ENCODE measurements at regions not wholly inside any gene's neighbourhood (a gene's known extent, or its start where the extent isn't known, plus 50 kb on each side); places are given as distances from the start of the nearest gene placed in this dataset.

GRCh38 chr22:35170716-35171697 is 86.3 kb upstream of the HMGXB4 start:
- Histone ChIP-seq H3K23ac (ENCODE audit: insufficient read length, low read depth, low read length) (no peak overlapping the region), H3K27me3 (ENCODE audit: insufficient read depth, low read length) (no peaks in the 10 kb centered on the region), H2BK20ac (ENCODE audit: low read depth, low read length, poor library complexity, severe bottlenecking) (no peak overlapping the region), H3K4ac (ENCODE audit: low read depth, low read length) (no peak overlapping the region), H2BK5ac (ENCODE audit: insufficient read length, low read length) (no peak overlapping the region), H3K79me2 (ENCODE audit: insufficient read depth, low read length) (no peaks in the 10 kb centered on the region), H4K5ac (ENCODE audit: insufficient read length, low read depth, low read length) (no peak overlapping the region), H4K8ac (replicated peaks; ENCODE audit: insufficient read length, low read depth, low read length) (no peak overlapping the region), H2BK15ac (ENCODE audit: low read depth, low read length) (no peak overlapping the region), H3K23me2 (ENCODE audit: insufficient read length, low read depth, low read length, poor library complexity, severe bottlenecking) (no peaks in the 10 kb centered on the region), H3K18ac (ENCODE audit: insufficient read length, low read depth, low read length) (no peak overlapping the region), H3K14ac (ENCODE audit: insufficient read depth, low read length) (no peak overlapping the region), H3K4me2 (ENCODE audit: insufficient read depth, insufficient read length, low read length) (no peak overlapping the region), H3K9ac (ENCODE audit: extremely low read depth, insufficient read length, low read length) (no peak overlapping the region), H3K9me3 (ENCODE audit: control insufficient read depth, low read depth, low read length) (no peaks in the 10 kb centered on the region), H2AK5ac (ENCODE audit: insufficient read length, low read length) (no peak overlapping the region), H3K4me1 (ENCODE audit: insufficient read depth, low read length) (no peaks in the 10 kb centered on the region; the same call in 1 of the 2 replicates), H2BK120ac (ENCODE audit: low read depth, low read length, poor library complexity, severe bottlenecking) (no peak overlapping the region), H4K20me1 (ENCODE audit: control insufficient read depth, insufficient read depth, insufficient read length) (no peaks in the 10 kb centered on the region), H2BK12ac (ENCODE audit: insufficient read length, low read depth, low read length) (no peak overlapping the region), H4K91ac (ENCODE audit: insufficient read length, low read depth, low read length) (no peak overlapping the region), H3K27ac (ENCODE audit: insufficient read length, low read depth, low read length) (no peak overlapping the region), H2AFZ (ENCODE audit: low read length) (no peak overlapping the region), H3K56ac (ENCODE audit: insufficient read length, low read depth, low read length) (no peak overlapping the region), H3T11ph (ENCODE audit: low read length) (no peak overlapping the region), H3K79me1 (ENCODE audit: insufficient read depth, low read depth, low read length, poor library complexity, severe bottlenecking) (no peaks in the 10 kb centered on the region)
- no peak overlapping the region; a peak in 1 of 5 replicates for H3K4me3 Mint-ChIP-seq
- peaks cover 0 to 5% of the 10 kb centered on the region in 2 experiments; a peak in 3 of 5 replicates for H3K9me3 Mint-ChIP-seq
- TF ChIP-seq, protein P1, sequence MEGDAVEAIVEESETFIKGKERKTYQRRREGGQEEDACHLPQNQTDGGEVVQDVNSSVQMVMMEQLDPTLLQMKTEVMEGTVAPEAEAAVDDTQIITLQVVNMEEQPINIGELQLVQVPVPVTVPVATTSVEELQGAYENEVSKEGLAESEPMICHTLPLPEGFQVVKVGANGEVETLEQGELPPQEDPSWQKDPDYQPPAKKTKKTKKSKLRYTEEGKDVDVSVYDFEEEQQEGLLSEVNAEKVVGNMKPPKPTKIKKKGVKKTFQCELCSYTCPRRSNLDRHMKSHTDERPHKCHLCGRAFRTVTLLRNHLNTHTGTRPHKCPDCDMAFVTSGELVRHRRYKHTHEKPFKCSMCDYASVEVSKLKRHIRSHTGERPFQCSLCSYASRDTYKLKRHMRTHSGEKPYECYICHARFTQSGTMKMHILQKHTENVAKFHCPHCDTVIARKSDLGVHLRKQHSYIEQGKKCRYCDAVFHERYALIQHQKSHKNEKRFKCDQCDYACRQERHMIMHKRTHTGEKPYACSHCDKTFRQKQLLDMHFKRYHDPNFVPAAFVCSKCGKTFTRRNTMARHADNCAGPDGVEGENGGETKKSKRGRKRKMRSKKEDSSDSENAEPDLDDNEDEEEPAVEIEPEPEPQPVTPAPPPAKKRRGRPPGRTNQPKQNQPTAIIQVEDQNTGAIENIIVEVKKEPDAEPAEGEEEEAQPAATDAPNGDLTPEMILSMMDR (conservative IDR thresholded peaks at IDR 0.05), result no peak
- WGBS (ENCODE audit: extremely low coverage, insufficient read length, low lambda C conversion rate), result no CpG with 5 or more reads among the region's 11 CpGs
- DNase-seq, result no peak
- no peak overlapping the region for H3K27ac Mint-ChIP-seq
- H3K36me3 Mint-ChIP-seq (ENCODE audit: insufficient read depth in 1 of 3, low read depth in 3 of 3), result no peaks in the 10 kb centered on the region; a peak in 1 of 7 replicates
- H3K27me3 Mint-ChIP-seq (ENCODE audit: low read depth), result peaks cover 66% of the 10 kb centered on the region
- peaks cover 12 to 20% of the 10 kb centered on the region in 2 experiments for H3K4me1 Mint-ChIP-seq
